NCI-H1092 treated with DMSO at 0.1 percent for 48 hours (cell line): ENCODE measurements at regions not wholly inside any gene's neighbourhood (a gene's known extent, or its start where the extent isn't known, plus 50 kb on each side); places are given as distances from the start of the nearest gene placed in this dataset.

Experiments used
- DNase-seq: peaks from one replicate; lab custom pipeline; 2025; lab: John Stamatoyannopoulos, UW

GRCh38 chr2:239780236-239780994 is 244.7 kb downstream of the NDUFA10 start:
- no peak for DNase-seq

DNA sequence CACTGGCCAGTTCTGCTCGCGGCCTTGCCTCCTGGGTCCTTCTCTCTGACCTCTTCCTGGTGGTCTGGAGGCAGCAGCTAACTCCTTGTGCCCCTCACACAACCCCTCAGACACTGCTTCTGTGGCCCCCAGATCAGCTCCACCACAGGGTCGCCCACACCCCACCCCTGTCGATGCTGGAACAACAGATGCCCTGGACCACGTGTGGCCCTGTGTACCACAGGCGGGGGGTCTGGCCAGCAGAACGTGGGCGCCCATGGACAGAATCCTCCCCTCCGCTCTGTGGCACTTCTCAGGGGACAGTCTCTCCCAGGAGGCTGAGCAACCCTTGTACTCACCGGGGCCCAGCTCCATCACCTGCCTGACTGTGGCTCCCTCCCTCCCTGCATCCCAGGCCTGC is 245.6 kb downstream of the NDUFA10 start:
- DNase-seq: no peak

DNA sequence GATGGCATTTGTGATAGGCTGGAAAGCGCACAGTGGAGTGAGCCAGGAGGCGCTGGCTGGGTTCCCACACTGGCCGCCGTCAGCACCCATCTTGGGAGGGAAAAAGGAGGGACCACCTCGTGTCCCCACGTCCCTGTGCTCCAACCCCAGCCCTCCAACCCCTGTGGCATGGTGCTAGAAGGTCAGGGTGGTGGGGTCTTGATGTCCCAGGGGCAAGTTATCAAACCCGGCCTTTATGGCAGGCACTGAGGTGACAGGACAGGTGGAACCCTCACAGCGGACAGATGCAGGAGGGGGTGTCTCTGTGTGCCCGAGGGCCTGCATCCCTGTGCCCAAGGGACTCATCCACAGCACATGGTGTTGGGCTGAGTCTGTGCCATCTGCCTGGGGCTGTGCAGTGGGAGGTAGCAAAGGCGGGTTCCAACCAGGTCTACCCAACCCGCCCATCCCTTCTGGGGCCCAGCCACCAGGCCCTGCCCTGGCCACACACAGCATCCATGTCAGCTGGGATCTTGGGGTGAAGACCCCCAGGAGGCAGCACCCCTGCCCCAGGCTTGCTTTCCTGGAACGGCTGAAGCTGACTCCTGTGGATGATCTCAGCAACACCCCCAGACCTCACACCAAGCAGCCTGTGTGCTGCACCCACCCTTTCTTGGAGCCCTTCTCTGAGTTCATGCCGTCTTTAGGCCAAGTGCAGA is 246.1 kb downstream of the NDUFA10 start:
- DNase-seq: no peak

DNA sequence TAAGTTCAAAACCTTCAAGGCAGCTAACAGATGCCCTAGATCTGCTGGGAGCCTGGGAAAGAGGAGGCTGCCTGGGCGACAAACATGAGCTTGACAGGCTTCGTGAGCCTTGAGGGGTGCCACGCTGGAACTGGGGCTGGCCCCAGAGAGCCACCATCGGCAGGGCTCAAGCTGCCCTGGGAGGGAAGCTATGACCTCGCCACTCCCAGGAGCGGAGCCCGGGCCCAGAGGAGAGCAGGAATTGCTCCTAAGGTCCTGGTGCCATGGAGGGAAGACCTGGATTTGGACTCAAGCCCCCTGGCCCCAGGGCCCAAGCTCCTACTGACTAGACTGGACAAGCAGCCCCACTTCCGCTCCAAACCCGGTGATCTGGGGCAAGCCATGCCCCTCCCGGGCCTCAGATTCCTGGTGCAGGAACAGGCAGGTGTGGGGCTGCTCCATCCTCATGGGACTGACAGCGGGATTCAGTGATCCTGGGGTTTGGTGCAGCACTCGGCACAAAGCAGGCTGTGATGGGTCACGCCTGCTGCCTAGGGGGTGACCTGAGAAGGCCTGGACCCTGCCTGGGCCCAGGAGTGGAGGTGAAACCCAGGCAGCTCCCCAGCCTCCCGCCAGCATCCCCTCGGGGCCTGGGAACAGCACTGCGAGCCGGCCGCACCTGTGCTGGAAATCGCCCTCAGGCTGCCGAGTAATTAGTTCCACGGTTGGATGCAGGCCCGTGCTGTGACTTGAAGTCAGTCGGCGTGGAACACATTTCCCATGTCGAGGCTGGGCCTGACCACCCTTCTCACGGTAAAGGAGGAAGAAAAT is 246.9 kb downstream of the NDUFA10 start:
- no peak for DNase-seq

DNA sequence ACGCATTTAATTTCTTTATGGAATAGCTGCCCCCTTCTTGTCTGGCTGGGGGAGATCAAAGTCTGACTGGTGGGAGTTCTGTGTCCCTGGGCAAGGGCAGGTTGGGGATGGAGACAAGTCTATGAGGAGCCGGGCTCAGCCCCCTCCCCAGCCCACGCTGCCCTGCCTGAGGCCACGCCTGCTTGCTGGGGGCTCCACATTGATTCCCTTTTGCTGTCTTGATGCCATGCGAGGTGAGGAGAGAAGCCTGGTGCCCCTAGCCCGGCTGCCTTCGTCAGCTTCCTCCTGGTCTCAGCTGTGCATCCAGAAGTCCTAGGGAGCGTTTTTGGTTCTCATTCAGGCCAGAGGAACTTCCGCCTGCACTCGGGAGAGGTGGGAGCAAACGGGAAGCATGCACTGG is 247.9 kb downstream of the NDUFA10 start:
- no peak for DNase-seq

- DNase-seq: no peak
Observed at GRCh38 chr2:239776436-239777005, 248.6 kb downstream of the NDUFA10 start.

- DNase-seq: no peak
Observed at GRCh38 chr2:239775623-239776435, 249.3 kb downstream of the NDUFA10 start.

DNA sequence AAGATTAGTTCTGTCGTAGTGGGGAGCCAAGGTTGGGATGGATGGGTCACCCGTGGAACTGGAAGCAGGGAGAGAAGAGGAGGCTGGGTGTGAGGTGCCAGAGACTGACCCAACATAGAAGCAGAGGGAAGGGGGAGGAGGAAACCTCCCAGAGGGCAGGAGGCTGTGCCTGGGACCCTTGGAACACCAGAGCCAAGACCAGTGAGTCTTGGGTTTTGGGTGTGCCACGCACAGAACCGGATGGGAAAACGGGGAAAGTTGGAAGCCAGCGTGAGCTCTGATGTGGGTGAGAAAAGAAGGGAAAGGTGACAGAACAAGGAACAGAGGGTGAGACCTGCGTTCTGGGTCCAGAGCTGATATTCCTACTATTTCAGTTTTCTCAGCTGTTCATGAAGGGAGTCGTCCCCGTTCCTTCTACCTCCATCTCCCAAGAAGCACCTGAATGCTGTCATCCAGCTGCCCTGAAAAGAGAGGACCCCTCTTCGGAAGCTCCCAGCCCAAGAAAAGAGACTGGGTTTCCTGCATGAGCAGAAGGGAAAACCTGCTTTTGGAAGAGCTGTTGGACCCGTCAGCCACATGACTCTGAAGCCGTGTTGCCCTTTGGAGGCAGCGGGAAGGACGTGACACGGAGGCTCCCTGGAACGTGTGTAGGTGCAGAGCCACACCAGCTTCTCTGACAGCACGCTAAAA is 250.1 kb downstream of the NDUFA10 start:
- DNase-seq: no peak

DNA sequence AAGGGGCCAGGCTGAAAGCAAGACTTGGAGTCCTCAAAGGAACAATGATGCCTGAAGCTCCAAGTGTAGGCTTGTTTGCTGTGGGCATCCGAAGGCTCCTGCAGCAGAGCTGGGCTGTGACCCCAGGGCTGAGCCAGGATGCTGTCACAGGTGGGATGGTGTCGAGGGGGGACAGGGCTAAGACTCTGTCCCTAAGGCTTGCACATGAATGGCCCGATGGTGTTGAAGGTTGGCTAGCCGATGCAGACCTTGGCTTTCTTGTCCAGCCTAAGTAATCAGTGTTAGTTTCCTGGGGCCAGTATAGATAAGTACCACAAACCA is 251.0 kb downstream of the NDUFA10 start:
- DNase-seq: no peak

DNA sequence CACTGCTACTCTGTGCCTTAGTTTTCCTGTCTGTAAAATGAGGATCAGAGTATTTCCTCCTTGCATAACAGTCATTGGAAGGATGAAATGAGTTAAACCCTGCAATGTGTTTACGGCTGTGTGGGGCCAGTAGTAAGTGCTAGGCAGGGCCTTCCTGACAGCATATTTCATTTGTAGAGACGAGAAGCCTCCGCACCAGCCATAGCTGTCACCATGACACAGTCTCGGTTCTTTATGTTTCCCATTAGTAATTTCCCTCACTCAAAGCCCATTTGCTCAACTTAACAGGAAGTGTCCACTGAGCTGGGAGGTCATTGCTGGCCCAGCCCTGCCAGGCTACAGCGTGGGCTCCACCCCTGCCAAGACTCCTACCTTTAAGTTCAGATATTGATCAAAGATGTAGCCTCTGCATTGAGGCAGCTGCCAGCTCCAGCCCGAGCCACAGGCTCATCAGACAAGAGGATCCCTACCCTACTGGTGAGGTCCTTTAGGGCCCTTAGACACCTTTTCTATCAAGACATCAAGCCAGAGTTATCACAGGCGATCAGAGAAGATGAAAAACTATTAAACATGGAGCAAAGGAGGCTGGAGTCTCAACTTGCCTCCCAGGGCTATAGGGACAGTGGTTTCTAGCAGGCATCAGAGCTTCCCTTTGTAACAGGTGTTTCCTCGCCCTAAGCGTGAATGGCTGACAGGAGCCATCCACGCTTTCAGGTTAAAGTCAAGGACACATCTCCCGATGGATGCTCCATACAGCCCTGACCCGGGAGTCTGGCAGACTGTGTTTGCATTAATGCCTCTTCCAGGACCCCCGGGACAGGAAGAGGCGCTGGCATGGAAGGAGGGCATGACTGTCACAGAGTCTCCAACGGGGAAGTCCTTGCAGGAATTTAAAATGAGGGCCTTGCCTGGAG is 251.7 kb downstream of the NDUFA10 start:
- DNase-seq: no peak

GRCh38 chr2:239772721-239773120 is 252.4 kb downstream of the NDUFA10 start:
- DNase-seq: no peak

DNA sequence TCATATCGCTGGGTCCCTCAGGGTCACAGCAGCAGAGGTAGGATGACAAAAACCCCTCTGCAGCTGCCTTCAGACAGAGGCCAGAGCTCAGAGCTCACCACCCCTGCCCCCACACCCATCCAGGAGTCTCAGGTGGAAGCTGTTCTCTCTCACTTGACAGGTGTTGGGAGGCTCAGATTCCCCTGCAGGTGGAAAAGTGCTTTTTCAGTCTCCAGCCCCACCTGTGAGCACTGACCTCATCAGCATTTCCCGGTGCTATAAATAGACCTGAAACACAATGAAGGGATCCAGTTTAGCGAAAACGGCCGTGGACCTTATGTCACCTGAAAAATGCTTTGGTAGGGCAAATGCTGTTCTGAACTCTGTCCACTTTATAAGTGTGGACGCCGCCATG is 254.9 kb downstream of the NDUFA10 start:
- DNase-seq: no peak

GRCh38 chr2:239769554-239770245 is 255.4 kb downstream of the NDUFA10 start:
- DNase-seq: no peak

- no peak for DNase-seq
Observed at GRCh38 chr2:239768907-239769553, 256.1 kb downstream of the NDUFA10 start.

DNA sequence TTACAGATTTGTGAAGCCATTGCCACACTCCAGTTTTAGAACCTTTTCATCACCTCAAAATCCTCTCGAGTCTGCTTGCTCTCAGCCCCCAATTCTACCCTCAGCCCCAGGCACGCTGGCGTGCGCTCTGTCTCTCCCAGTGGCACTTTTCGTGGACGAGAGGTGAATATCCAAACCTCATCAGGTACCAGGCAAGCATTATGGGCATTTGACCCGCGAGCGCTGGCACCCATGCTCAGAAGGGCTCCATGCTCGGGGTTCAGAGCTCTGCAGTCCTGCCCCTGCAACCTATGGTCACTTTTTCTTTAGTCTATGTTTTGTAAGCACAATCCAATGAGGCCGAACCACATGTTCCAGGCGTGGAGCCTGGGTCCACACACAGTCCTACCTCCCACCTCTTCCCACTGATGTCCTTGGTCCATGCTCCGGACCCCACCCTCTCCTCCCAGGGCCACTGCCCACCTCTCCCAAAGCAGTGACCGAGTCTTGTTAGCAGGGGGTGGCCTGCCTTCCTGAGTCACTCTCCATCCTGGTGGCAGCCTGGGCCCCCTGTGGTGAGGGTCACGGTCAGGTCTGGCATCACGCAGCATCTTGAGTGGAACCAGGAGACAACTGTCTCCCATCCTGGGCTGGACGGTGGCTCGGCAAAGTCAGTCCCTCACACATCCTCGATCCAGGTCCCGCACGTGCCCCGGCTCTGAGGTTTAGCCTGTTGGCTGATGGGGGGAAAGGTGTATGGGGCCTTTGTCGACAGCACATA is 256.9 kb downstream of the NDUFA10 start:
- no peak for DNase-seq

- no peak for DNase-seq
Observed at GRCh38 chr2:239767021-239767905, 257.9 kb downstream of the NDUFA10 start.

GRCh38 chr2:239765911-239766310 is 259.2 kb downstream of the NDUFA10 start:
- no peak for DNase-seq
